ENCODE measurements at regions not wholly inside any gene's neighbourhood (a gene's known extent, or its start where the extent isn't known, plus 50 kb on each side); places are given as distances from the start of the nearest gene placed in this dataset.

DNA sequence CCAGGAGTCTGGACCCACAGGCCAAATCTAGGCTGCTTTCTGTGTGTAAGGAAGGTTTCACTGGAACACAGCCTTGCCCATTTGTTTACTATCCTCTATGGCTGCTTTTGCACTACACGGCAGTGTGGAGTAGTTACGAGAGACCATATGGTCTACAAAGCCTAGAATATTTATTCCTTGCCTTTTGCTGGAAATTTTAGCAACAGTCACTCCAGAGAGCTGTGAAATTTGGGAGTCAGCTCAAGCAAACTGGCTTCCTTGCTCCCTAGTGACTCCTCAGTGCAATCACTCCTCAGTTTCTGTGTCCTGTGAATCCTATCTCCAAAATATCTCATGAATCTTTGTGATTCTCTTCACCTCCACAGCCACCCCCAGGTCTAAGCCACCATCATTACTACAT, 99.0 kb upstream of the CPEB2 start (continued):
- TF ChIP-seq NR2F2 (IDR thresholded peaks at IDR 0.05) (no peak), FOXA2 (IDR thresholded peaks at IDR 0.05) (no peak), RAD21 (IDR thresholded peaks at IDR 0.05) (no peak), JUND (IDR thresholded peaks at IDR 0.05) (no peak)
- TF ChIP-seq, protein P1, sequence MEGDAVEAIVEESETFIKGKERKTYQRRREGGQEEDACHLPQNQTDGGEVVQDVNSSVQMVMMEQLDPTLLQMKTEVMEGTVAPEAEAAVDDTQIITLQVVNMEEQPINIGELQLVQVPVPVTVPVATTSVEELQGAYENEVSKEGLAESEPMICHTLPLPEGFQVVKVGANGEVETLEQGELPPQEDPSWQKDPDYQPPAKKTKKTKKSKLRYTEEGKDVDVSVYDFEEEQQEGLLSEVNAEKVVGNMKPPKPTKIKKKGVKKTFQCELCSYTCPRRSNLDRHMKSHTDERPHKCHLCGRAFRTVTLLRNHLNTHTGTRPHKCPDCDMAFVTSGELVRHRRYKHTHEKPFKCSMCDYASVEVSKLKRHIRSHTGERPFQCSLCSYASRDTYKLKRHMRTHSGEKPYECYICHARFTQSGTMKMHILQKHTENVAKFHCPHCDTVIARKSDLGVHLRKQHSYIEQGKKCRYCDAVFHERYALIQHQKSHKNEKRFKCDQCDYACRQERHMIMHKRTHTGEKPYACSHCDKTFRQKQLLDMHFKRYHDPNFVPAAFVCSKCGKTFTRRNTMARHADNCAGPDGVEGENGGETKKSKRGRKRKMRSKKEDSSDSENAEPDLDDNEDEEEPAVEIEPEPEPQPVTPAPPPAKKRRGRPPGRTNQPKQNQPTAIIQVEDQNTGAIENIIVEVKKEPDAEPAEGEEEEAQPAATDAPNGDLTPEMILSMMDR (IDR thresholded peaks at IDR 0.05; ENCODE audit: low read depth, low read length, missing input control), result no peak

DNA sequence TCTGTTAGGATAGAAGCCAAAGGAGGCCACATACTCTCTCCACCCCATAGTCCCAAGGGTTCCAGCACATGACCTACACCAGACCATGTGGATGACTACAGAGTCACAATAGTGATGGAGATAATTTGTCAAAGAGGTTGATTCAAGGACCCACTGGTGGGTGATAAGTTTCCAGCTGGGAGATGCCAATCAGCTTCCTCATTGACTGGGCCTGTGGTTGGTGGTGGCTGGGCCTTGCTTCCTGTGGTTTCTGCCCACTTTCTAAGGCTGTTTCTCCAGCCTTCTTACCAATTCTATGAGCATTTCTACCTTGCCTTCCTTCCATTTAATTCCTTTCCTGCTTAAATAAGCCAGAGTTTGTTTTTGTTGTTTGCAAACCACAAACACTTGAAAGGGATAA, 95.5 kb upstream of the CPEB2 start:
- DNase-seq (ENCODE audit: low spot score), result no peak
- H3K4me1 ChIP-seq (ENCODE audit: control insufficient read depth in 4 of 4, insufficient read depth in 4 of 4, low read length in 3 of 4), result peaks cover 0 to 36% (median 29%) of the 10 kb centered on the region in 4 donors
- H3K36me3 ChIP-seq (ENCODE audit: control insufficient read depth in 4 of 4, insufficient read depth in 3 of 4, low read depth in 1 of 4, low read length in 3 of 4), result no peaks in the 10 kb centered on the region
- H3K27ac ChIP-seq (ENCODE audit: low read depth in 1 of 2, low read length in 2 of 2), result no peak overlapping the region
- no peak for TF ChIP-seq HNF4A (conservative IDR thresholded peaks at IDR 0.05)
- no peak for TF ChIP-seq JUND (IDR thresholded peaks at IDR 0.05)
- TF ChIP-seq, protein P2, sequence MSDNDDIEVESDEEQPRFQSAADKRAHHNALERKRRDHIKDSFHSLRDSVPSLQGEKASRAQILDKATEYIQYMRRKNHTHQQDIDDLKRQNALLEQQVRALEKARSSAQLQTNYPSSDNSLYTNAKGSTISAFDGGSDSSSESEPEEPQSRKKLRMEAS (IDR thresholded peaks at IDR 0.05), result no peak
- TF ChIP-seq EGR1 (IDR thresholded peaks at IDR 0.05; ENCODE audit: low read depth in 2 of 2), result no peak
- no peak for TF ChIP-seq GABPA (IDR thresholded peaks at IDR 0.05 in 1 of 2, conservative IDR thresholded peaks at IDR 0.05 in 1 of 2)
- TF ChIP-seq, protein P3, sequence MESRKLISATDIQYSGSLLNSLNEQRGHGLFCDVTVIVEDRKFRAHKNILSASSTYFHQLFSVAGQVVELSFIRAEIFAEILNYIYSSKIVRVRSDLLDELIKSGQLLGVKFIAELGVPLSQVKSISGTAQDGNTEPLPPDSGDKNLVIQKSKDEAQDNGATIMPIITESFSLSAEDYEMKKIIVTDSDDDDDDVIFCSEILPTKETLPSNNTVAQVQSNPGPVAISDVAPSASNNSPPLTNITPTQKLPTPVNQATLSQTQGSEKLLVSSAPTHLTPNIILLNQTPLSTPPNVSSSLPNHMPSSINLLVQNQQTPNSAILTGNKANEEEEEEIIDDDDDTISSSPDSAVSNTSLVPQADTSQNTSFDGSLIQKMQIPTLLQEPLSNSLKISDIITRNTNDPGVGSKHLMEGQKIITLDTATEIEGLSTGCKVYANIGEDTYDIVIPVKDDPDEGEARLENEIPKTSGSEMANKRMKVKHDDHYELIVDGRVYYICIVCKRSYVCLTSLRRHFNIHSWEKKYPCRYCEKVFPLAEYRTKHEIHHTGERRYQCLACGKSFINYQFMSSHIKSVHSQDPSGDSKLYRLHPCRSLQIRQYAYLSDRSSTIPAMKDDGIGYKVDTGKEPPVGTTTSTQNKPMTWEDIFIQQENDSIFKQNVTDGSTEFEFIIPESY (IDR thresholded peaks at IDR 0.05), result no peak
- TF ChIP-seq, protein P4, sequence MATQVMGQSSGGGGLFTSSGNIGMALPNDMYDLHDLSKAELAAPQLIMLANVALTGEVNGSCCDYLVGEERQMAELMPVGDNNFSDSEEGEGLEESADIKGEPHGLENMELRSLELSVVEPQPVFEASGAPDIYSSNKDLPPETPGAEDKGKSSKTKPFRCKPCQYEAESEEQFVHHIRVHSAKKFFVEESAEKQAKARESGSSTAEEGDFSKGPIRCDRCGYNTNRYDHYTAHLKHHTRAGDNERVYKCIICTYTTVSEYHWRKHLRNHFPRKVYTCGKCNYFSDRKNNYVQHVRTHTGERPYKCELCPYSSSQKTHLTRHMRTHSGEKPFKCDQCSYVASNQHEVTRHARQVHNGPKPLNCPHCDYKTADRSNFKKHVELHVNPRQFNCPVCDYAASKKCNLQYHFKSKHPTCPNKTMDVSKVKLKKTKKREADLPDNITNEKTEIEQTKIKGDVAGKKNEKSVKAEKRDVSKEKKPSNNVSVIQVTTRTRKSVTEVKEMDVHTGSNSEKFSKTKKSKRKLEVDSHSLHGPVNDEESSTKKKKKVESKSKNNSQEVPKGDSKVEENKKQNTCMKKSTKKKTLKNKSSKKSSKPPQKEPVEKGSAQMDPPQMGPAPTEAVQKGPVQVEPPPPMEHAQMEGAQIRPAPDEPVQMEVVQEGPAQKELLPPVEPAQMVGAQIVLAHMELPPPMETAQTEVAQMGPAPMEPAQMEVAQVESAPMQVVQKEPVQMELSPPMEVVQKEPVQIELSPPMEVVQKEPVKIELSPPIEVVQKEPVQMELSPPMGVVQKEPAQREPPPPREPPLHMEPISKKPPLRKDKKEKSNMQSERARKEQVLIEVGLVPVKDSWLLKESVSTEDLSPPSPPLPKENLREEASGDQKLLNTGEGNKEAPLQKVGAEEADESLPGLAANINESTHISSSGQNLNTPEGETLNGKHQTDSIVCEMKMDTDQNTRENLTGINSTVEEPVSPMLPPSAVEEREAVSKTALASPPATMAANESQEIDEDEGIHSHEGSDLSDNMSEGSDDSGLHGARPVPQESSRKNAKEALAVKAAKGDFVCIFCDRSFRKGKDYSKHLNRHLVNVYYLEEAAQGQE (IDR thresholded peaks at IDR 0.05), result no peak
- no peak for TF ChIP-seq NR2F2 (IDR thresholded peaks at IDR 0.05)
- H3K27me3 ChIP-seq (ENCODE audit: control insufficient read depth in 4 of 4, insufficient read depth in 4 of 4, low read length in 3 of 4), result no peaks in the 10 kb centered on the region
- no peak overlapping the region for H3K9ac ChIP-seq (ENCODE audit: low read depth in 1 of 2, low read length in 2 of 2)
- no peaks in the 10 kb centered on the region for H3K9me3 ChIP-seq (ENCODE audit: control insufficient read depth in 4 of 4, low read length in 3 of 4)
- no peak overlapping the region for H3K4me3 ChIP-seq (ENCODE audit: low read depth in 1 of 3, low read length in 3 of 3)

DNA sequence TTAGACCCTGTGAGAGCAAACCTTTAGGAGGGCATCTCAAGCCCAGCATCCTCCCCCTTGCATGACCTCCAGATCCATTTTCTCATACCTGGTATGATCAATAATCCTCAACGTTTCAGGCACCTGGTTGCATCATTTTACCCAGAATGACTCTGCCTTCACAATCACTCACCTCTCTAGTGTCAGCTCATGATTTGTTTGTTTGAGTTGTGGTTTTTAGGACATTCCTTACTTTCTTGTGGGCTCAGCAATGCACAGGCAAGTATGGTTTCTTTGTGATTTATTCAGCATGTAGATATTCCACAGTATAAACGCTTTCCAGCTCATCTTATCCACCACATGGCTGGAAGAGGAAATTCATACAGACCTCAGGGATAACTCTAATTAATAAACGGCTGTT, 93.6 kb upstream of the CPEB2 start:
- Histone ChIP-seq H3K9ac (ENCODE audit: low read depth in 1 of 2, low read length in 2 of 2) (no peak overlapping the region), H3K9me3 (ENCODE audit: control insufficient read depth in 4 of 4, low read length in 3 of 4) (no peaks in the 10 kb centered on the region), H3K27me3 (ENCODE audit: control insufficient read depth in 4 of 4, insufficient read depth in 4 of 4, low read length in 3 of 4) (no peaks in the 10 kb centered on the region), H3K4me1 (ENCODE audit: control insufficient read depth in 4 of 4, insufficient read depth in 4 of 4, low read length in 3 of 4) (peaks cover 0 to 36% (median 29%) of the 10 kb centered on the region in 4 donors), H3K4me3 (ENCODE audit: low read depth in 1 of 3, low read length in 3 of 3) (no peak overlapping the region), H3K36me3 (ENCODE audit: control insufficient read depth in 4 of 4, insufficient read depth in 3 of 4, low read depth in 1 of 4, low read length in 3 of 4) (no peaks in the 10 kb centered on the region), H3K27ac (ENCODE audit: low read depth in 1 of 2, low read length in 2 of 2) (peak overlapping the region in 1 of 2 donors; percentile 67)
- WGBS, result 32% methylated on average over 3 of the region's 3 CpGs
- no peak for DNase-seq (ENCODE audit: low spot score)
- TF ChIP-seq HNF4G (IDR thresholded peaks at IDR 0.05) (no peak), FOXA2 (IDR thresholded peaks at IDR 0.05) (no peak), HNF4A (conservative IDR thresholded peaks at IDR 0.05) (peak; percentile 38 to 50), GABPA (IDR thresholded peaks at IDR 0.05 in 1 of 2, conservative IDR thresholded peaks at IDR 0.05 in 1 of 2) (no peak), NR2F2 (IDR thresholded peaks at IDR 0.05) (no peak), EGR1 (IDR thresholded peaks at IDR 0.05; ENCODE audit: low read depth in 2 of 2) (no peak), SP1 (IDR thresholded peaks at IDR 0.05) (peak; percentile 25)
- TF ChIP-seq, protein P4 (IDR thresholded peaks at IDR 0.05), result peak; percentile 23
- TF ChIP-seq, protein P3 (IDR thresholded peaks at IDR 0.05), result no peak

Data from liver (tissue), 8 donors.